Adrenal gland (tissue), 5 donors: ENCODE measurements at regions not wholly inside any gene's neighbourhood (a gene's known extent, or its start where the extent isn't known, plus 50 kb on each side); places are given as distances from the start of the nearest gene placed in this dataset.

Experiments
- POLR2A ChIP-seq, 2 donors: fragments of 450-650 bp; IDR thresholded peaks; one replicate each; pipeline ENCODE4 v1.6.1; 2017; ENCODE audit warnings: antibody characterized with exemption in 2 of 2, mild to moderate bottlenecking in 2 of 2, moderate library complexity in 1 of 2
- TF ChIP-seq, protein P1 (sequence below), 6 experiments: fragments of 450-650 bp in 4 of 6; fragments of 200-600 bp in 2 of 6; sonication (generic) in 1 of 6; IDR thresholded peaks; 1 replicate in 5 of 6; 2 replicates in 1 of 6; pipeline versions ENCODE4 v1.5.1 to v1.8.0; 2016 to 2021; ENCODE audit warnings: antibody characterized with exemption in 6 of 6, mild to moderate bottlenecking in 2 of 6, moderate library complexity in 1 of 6
- donor health status: DM: no; HTN: no; CAD: no.

DNA sequence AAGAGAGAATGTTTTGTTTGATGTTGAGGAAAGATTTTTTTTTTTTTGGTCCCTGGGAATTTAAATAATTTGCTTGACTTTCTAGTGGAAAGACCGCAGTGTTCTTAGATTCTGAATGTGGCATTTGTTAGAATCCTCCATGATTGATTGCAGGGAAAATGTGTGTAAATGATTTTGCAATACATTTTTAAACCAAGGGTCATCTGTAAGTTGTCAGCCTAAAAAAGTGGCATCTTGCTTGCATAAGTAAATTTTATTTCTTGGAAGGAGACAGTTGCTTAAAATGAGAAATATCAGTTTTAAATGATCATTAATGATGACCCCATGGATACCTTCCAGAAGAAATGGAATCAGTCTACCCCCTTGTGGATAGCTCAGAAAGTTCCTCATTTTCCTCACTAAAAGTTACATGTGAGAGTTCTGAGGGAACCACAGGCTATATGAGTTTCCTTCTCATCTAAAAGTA is 105.1 kb upstream of the SLC25A48 start:
- TF ChIP-seq, protein P1, sequence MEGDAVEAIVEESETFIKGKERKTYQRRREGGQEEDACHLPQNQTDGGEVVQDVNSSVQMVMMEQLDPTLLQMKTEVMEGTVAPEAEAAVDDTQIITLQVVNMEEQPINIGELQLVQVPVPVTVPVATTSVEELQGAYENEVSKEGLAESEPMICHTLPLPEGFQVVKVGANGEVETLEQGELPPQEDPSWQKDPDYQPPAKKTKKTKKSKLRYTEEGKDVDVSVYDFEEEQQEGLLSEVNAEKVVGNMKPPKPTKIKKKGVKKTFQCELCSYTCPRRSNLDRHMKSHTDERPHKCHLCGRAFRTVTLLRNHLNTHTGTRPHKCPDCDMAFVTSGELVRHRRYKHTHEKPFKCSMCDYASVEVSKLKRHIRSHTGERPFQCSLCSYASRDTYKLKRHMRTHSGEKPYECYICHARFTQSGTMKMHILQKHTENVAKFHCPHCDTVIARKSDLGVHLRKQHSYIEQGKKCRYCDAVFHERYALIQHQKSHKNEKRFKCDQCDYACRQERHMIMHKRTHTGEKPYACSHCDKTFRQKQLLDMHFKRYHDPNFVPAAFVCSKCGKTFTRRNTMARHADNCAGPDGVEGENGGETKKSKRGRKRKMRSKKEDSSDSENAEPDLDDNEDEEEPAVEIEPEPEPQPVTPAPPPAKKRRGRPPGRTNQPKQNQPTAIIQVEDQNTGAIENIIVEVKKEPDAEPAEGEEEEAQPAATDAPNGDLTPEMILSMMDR (IDR thresholded peaks at IDR 0.05) = peak in 1 of 6 experiments; percentile 28
- TF ChIP-seq POLR2A (IDR thresholded peaks at IDR 0.05) = no peak
